Tibial nerve (tissue), 4 donors: ENCODE measurements at regions not wholly inside any gene's neighbourhood (a gene's known extent, or its start where the extent isn't known, plus 50 kb on each side); places are given as distances from the start of the nearest gene placed in this dataset.

ENCODE experiments used
- DNase-seq, 2 donors: peaks; one replicate each; pipeline ENCODE4 v3.0.0-alpha.2; 2019; ENCODE audit warnings: low spot score in 2 of 2
- H3K27ac ChIP-seq, 4 donors: fragments of 200-600 bp; sonication (generic) in 3 of 4; one replicate each; pipeline ENCODE4 v1.5.1; 2017 to 2019; ENCODE audit warnings: mild to moderate bottlenecking in 1 of 4
- H3K27me3 ChIP-seq, 2 donors: fragments of 200-600 bp; sonication (generic) in 1 of 2; one replicate each; pipeline versions ENCODE4 v1.5.1 to v1.6.0; 2017 to 2019
- H3K36me3 ChIP-seq, 3 donors: fragments of 200-600 bp; sonication (generic); one replicate each; pipeline ENCODE4 v1.5.1; 2018 to 2019
- H3K4me1 ChIP-seq, 4 donors: fragments of 200-600 bp; sonication (generic) in 3 of 4; one replicate each; pipeline ENCODE4 v1.5.1; 2017 to 2019
- H3K4me3 ChIP-seq, 4 donors: fragments of 200-600 bp; sonication (generic) in 3 of 4; one replicate each; pipeline ENCODE4 v1.5.1; 2017 to 2019; ENCODE audit warnings: mild to moderate bottlenecking in 1 of 4, moderate library complexity in 1 of 4
- H3K9me3 ChIP-seq, 4 donors: fragments of 200-600 bp; sonication (generic) in 3 of 4; one replicate each; pipeline ENCODE4 v1.5.1; 2017 to 2019
- CTCF ChIP-seq, 5 experiments: fragments of 200-600 bp in 3 of 5; fragments of 450-650 bp in 2 of 5; sonication (generic) in 3 of 5; IDR thresholded peaks; one replicate each; pipeline ENCODE4 v1.5.1; 2016 to 2019; ENCODE audit warnings: antibody characterized with exemption in 5 of 5, mild to moderate bottlenecking in 3 of 5, moderate library complexity in 2 of 5
- EP300 ChIP-seq, 2 donors: sonication (generic); formaldehyde crosslinking; IDR thresholded peaks; one replicate each; pipeline ENCODE4 v1.6.1; 2017; ENCODE audit warnings: antibody characterized with exemption in 2 of 2, mild to moderate bottlenecking in 1 of 2
- POLR2A ChIP-seq, 2 donors: fragments of 450-650 bp; IDR thresholded peaks; one replicate each; pipeline ENCODE4 v1.6.1; 2017; ENCODE audit warnings: antibody characterized with exemption in 2 of 2, mild to moderate bottlenecking in 2 of 2, moderate library complexity in 2 of 2
- WGBS, 2 donors: methylation state at CpG; one replicate each; pipeline ENCODE4 v1.1.5; 2018; 5-methylcytosine and 5-hydroxymethylcytosine counted together

GRCh38 chr11:23151819-23152218, 291.5 kb upstream of the CCDC179 start:
- H3K27ac ChIP-seq, result no peak overlapping the region
- H3K36me3 ChIP-seq, result no peaks in the 10 kb centered on the region
- TF ChIP-seq EP300 (IDR thresholded peaks at IDR 0.05) (no peak), CTCF (IDR thresholded peaks at IDR 0.05) (no peak), POLR2A (IDR thresholded peaks at IDR 0.05) (no peak)
- H3K4me1 ChIP-seq, result no peaks in the 10 kb centered on the region
- WGBS, 2 donors, result 77 to 85% methylated on average over 2 of the region's 2 CpGs
- no peak for DNase-seq
- H3K27me3 ChIP-seq, result no peaks in the 10 kb centered on the region
- no peaks in the 10 kb centered on the region for H3K9me3 ChIP-seq
- no peak overlapping the region for H3K4me3 ChIP-seq

- Histone ChIP-seq H3K9me3 (no peaks in the 10 kb centered on the region), H3K4me1 (no peaks in the 10 kb centered on the region), H3K36me3 (no peaks in the 10 kb centered on the region), H3K27me3 (no peaks in the 10 kb centered on the region), H3K27ac (no peak overlapping the region), H3K4me3 (no peak overlapping the region)
- no peak for TF ChIP-seq CTCF (IDR thresholded peaks at IDR 0.05)
- no peak for TF ChIP-seq POLR2A (IDR thresholded peaks at IDR 0.05)
- TF ChIP-seq EP300 (IDR thresholded peaks at IDR 0.05), result no peak
- 94 to 100% methylated on average over 1 of the region's 1 CpG for WGBS, 2 donors
- no peak for DNase-seq
Observed at GRCh38 chr11:23155503-23155902, 295.2 kb upstream of the CCDC179 start.

DNA sequence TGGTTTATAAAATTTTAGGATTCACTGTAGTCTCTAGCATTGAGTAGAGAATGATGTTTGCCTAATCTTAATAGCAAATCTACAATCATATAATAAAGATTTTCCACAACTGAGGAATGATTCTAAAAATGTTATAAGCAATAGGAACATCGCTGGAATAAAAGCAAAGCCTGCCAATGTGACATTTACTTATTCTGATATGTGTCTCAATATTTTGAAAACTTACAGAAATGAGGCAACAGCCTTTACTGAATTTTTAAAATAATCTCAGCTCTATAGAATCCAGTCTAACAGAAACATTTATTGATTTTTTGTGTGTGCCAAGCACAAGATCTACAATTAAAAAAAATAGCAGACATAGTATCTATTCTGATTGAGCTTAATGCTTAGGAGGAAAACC, 303.7 kb upstream of the CCDC179 start:
- Histone ChIP-seq H3K36me3 (no peaks in the 10 kb centered on the region), H3K4me3 (no peak overlapping the region), H3K27ac (no peak overlapping the region), H3K9me3 (no peaks in the 10 kb centered on the region), H3K4me1 (no peaks in the 10 kb centered on the region), H3K27me3 (no peaks in the 10 kb centered on the region)
- TF ChIP-seq POLR2A (IDR thresholded peaks at IDR 0.05) (no peak), EP300 (IDR thresholded peaks at IDR 0.05) (no peak), CTCF (IDR thresholded peaks at IDR 0.05) (no peak)
- WGBS, 2 donors, result 90 to 96% methylated on average over 1 of the region's 1 CpG
- no peak for DNase-seq

DNA sequence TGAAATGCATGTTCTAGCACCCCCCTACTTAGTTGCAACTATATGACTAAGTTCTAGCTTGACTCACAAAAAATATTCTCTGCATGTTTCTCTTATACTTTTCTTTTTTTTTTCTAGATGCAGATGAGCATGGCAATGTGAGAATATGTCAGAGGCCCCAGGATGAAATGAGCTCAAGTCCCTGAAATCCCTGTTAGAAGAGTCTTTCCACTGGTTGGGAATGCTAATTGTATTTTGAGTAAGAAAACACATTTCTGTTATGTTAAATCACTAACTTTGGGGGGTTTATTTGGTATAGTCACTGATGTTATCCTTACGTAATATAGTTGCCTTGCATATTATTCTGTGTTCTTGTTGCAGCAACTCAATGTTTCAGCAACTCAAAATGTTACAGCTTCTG, 306.1 kb upstream of the CCDC179 start:
- Histone ChIP-seq H3K27me3 (no peaks in the 10 kb centered on the region), H3K4me3 (no peak overlapping the region), H3K9me3 (no peaks in the 10 kb centered on the region), H3K36me3 (no peaks in the 10 kb centered on the region), H3K4me1 (no peaks in the 10 kb centered on the region), H3K27ac (no peak overlapping the region)
- DNase-seq, result no peak
- 86 to 96% methylated on average over 1 of the region's 1 CpG for WGBS, 2 donors
- TF ChIP-seq CTCF (IDR thresholded peaks at IDR 0.05) (no peak), EP300 (IDR thresholded peaks at IDR 0.05) (no peak), POLR2A (IDR thresholded peaks at IDR 0.05) (no peak)

DNA sequence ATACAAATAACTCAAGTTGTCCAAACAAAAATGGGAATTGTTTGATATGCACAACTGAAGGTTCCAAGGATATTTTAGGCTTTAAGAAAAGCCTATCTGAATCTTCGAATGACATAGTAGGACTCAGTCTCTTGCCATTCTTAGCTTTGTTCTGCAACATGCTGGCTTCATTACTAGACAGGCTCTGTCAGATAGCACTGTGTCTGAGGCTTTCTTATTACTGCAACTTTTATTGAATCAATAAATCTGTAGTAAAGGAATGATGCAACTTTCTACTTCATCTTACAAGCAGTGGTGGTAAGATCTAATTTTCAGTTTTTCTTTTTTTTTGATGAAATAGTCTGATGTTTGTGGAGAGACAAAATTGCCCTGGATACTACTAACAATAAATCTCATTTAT, 319.3 kb upstream of the CCDC179 start:
- no peaks in the 10 kb centered on the region for H3K36me3 ChIP-seq
- no peaks in the 10 kb centered on the region for H3K9me3 ChIP-seq
- 77 to 89% methylated on average over 1 of the region's 1 CpG for WGBS, 2 donors
- no peak for DNase-seq
- H3K27me3 ChIP-seq, result no peaks in the 10 kb centered on the region
- TF ChIP-seq EP300 (IDR thresholded peaks at IDR 0.05), result no peak
- no peak overlapping the region for H3K4me3 ChIP-seq
- H3K27ac ChIP-seq, result no peak overlapping the region
- no peaks in the 10 kb centered on the region for H3K4me1 ChIP-seq
